Spleen (tissue), 11 donors: ENCODE measurements at regions not wholly inside any gene's neighbourhood (a gene's known extent, or its start where the extent isn't known, plus 50 kb on each side); places are given as distances from the start of the nearest gene placed in this dataset.

Experiments
- DNase-seq: peaks from one replicate; pipeline ENCODE4 v3.0.0-alpha.2; 2020
- H3K27ac ChIP-seq, 8 donors: fragments of 200-600 bp; sonication (generic) in 7 of 8; 1 replicate in 4 of 8; 2 replicates in 4 of 8; pipeline versions ENCODE4 v1.5.0 to v1.8.0; 2016 to 2021; ENCODE audit warnings: inconsistent platforms in 4 of 8, mild to moderate bottlenecking in 4 of 8, moderate library complexity in 1 of 8
- H3K27me3 ChIP-seq, 7 donors: fragments of 200-600 bp; sonication (generic) in 6 of 7; replicated peaks in 1 of 7; 1 replicate in 4 of 7; 2 replicates in 3 of 7; pipeline versions ENCODE4 v1.5.0 to v1.8.0; 2016 to 2021; ENCODE audit warnings: inconsistent platforms in 3 of 7, mild to moderate bottlenecking in 1 of 7
- H3K36me3 ChIP-seq, 6 donors: fragments of 200-600 bp; sonication (generic) in 5 of 6; 1 replicate in 4 of 6; 2 replicates in 2 of 6; pipeline versions ENCODE4 v1.5.0 to v1.8.0; 2016 to 2021; ENCODE audit warnings: inconsistent platforms in 2 of 6
- H3K4me1 ChIP-seq, 6 donors: fragments of 200-600 bp; sonication (generic) in 5 of 6; 1 replicate in 3 of 6; 2 replicates in 3 of 6; pipeline versions ENCODE4 v1.5.0 to v1.8.0; 2016 to 2021; ENCODE audit warnings: inconsistent platforms in 3 of 6
- H3K4me3 ChIP-seq, 8 donors: fragments of 200-600 bp; sonication (generic) in 7 of 8; 1 replicate in 4 of 8; 2 replicates in 4 of 8; pipeline versions ENCODE4 v1.5.0 to v1.8.0; 2016 to 2021; ENCODE audit warnings: inconsistent platforms in 4 of 8, mild to moderate bottlenecking in 4 of 8, moderate library complexity in 2 of 8
- H3K9me3 ChIP-seq, 8 donors: fragments of 200-600 bp; sonication (generic) in 7 of 8; 1 replicate in 4 of 8; 2 replicates in 4 of 8; pipeline versions ENCODE4 v1.5.0 to v1.8.0; 2016 to 2021; ENCODE audit warnings: inconsistent platforms in 4 of 8
- CTCF ChIP-seq, 11 experiments: fragments of 200-600 bp in 7 of 11; fragments of 450-650 bp in 4 of 11; sonication (generic) in 4 of 11; IDR thresholded peaks in 8 of 11; conservative IDR thresholded peaks in 3 of 11; 1 replicate in 7 of 11; 2 replicates in 4 of 11; pipeline versions ENCODE4 v1.4.0 to v1.8.0; 2016 to 2021; ENCODE audit warnings: antibody characterized with exemption in 11 of 11, inconsistent platforms in 4 of 11, mild to moderate bottlenecking in 1 of 11
- POLR2A ChIP-seq, 3 donors: fragments of 450-650 bp; IDR thresholded peaks; one replicate each; pipeline ENCODE4 v1.5.1; 2017; ENCODE audit warnings: antibody characterized with exemption in 3 of 3, mild to moderate bottlenecking in 1 of 3
- POLR2AphosphoS5 ChIP-seq, 3 donors: sonication (generic); formaldehyde crosslinking; IDR thresholded peaks; one replicate each; pipeline ENCODE4 v1.5.1; 2017; ENCODE audit warnings: antibody characterized with exemption in 3 of 3
- WGBS, 5 donors: extraction: QIAGEN DNeasy Blood & Tissue Kit in 3 of 5; methylation state at CpG; one replicate each; pipeline versions ENCODE4 v1.1.5 to v1.1.7; 2013 to 2018; 5-methylcytosine and 5-hydroxymethylcytosine counted together
- intact Hi-C: fragments of 100-400 bp; cut with DNase I; formaldehyde crosslinking; loops from one replicate; pipeline ENCODE4 v1.15.0; 2023; ENCODE audit warnings: low total_unique reads
- donor health status: healthy with polysubstance abuse.
- donor health status: DM: no; HTN: no; CAD: no; lungs with moderate emphysema.
- donor health status: DM: no; HTN: no; CAD: no.
- donor health status: Bipolar disorder and iron deficiency.
- donor health status: healthy.
- donor health status: DM: no; HTN: no; CAD: no.
- donor health status: DM: yes; HTN: yes; CAD: no.

GRCh38 chr6:141641406-141641805, 491.3 kb upstream of the GJE1 start:
- DNase-seq, result no peak
- Histone ChIP-seq H3K4me1 (no peaks in the 10 kb centered on the region), H3K9me3 (no peaks in the 10 kb centered on the region), H3K27me3 (no peaks in the 10 kb centered on the region), H3K36me3 (no peaks in the 10 kb centered on the region), H3K27ac (no peak overlapping the region), H3K4me3 (no peak overlapping the region)
- 58 to 80% (median 68%) methylated on average over 1 of the region's 1 CpG for WGBS, 5 donors
- TF ChIP-seq CTCF (IDR thresholded peaks at IDR 0.05 in 8 of 11, conservative IDR thresholded peaks at IDR 0.05 in 3 of 11) (no peak), POLR2AphosphoS5 (IDR thresholded peaks at IDR 0.05) (no peak), POLR2A (IDR thresholded peaks at IDR 0.05) (no peak)
- intact Hi-C loops, result no loop called here

GRCh38 chr6:141635621-141636020, 497.1 kb upstream of the GJE1 start:
- 92 to 98% (median 95%) methylated on average over 3 of the region's 3 CpGs for WGBS, 5 donors
- TF ChIP-seq POLR2A (IDR thresholded peaks at IDR 0.05), result no peak
- TF ChIP-seq POLR2AphosphoS5 (IDR thresholded peaks at IDR 0.05), result no peak
- TF ChIP-seq CTCF (IDR thresholded peaks at IDR 0.05 in 8 of 11, conservative IDR thresholded peaks at IDR 0.05 in 3 of 11), result no peak
- no peak for DNase-seq
- H3K36me3 ChIP-seq, result no peaks in the 10 kb centered on the region
- no peaks in the 10 kb centered on the region for H3K9me3 ChIP-seq
- intact Hi-C loops, result no loop called here
- H3K27ac ChIP-seq, result no peak overlapping the region
- H3K27me3 ChIP-seq, result no peaks in the 10 kb centered on the region
- no peaks in the 10 kb centered on the region for H3K4me1 ChIP-seq
- H3K4me3 ChIP-seq, result no peak overlapping the region

- Histone ChIP-seq H3K9me3 (no peaks in the 10 kb centered on the region), H3K27ac (no peak overlapping the region), H3K36me3 (no peaks in the 10 kb centered on the region), H3K27me3 (no peaks in the 10 kb centered on the region), H3K4me1 (no peaks in the 10 kb centered on the region), H3K4me3 (no peak overlapping the region)
- TF ChIP-seq CTCF (IDR thresholded peaks at IDR 0.05 in 8 of 11, conservative IDR thresholded peaks at IDR 0.05 in 3 of 11), result no peak
- TF ChIP-seq POLR2A (IDR thresholded peaks at IDR 0.05), result no peak
- TF ChIP-seq POLR2AphosphoS5 (IDR thresholded peaks at IDR 0.05), result no peak
- no peak for DNase-seq
- intact Hi-C loops, result no loop called here
- WGBS, 5 donors, result 64 to 84% (median 69%) methylated on average over 2 of the region's 2 CpGs
These were observed 498.5 kb upstream of the GJE1 start for GRCh38 chr6:141634269-141634668.

GRCh38 chr6:141624301-141624700, 508.4 kb upstream of the GJE1 start:
- Histone ChIP-seq H3K36me3 (no peaks in the 10 kb centered on the region), H3K27me3 (no peaks in the 10 kb centered on the region), H3K27ac (no peak overlapping the region), H3K9me3 (peaks cover 0 to 10% (median 0%) of the 10 kb centered on the region in 8 donors), H3K4me3 (no peak overlapping the region), H3K4me1 (no peaks in the 10 kb centered on the region)
- intact Hi-C loops, result no loop called here
- WGBS, 5 donors, result 87 to 97% (median 93%) methylated on average over 3 of the region's 3 CpGs
- DNase-seq, result no peak
- no peak for TF ChIP-seq CTCF (IDR thresholded peaks at IDR 0.05 in 8 of 11, conservative IDR thresholded peaks at IDR 0.05 in 3 of 11)
- no peak for TF ChIP-seq POLR2AphosphoS5 (IDR thresholded peaks at IDR 0.05)
- TF ChIP-seq POLR2A (IDR thresholded peaks at IDR 0.05), result no peak
